Testis (tissue), 2 donors: ENCODE measurements at regions not wholly inside any gene's neighbourhood (a gene's known extent, or its start where the extent isn't known, plus 50 kb on each side); places are given as distances from the start of the nearest gene placed in this dataset.

Experiments
- CTCF ChIP-seq, 3 experiments: fragments of 450-650 bp in 2 of 3; fragments of 200-600 bp in 1 of 3; sonication (generic) in 1 of 3; IDR thresholded peaks; one replicate each; pipeline ENCODE4 v1.5.1; 2016 to 2019; ENCODE audit warnings: antibody characterized with exemption in 3 of 3, mild to moderate bottlenecking in 2 of 3, moderate library complexity in 1 of 3
- POLR2A ChIP-seq: fragments of 450-650 bp; IDR thresholded peaks from one replicate; pipeline ENCODE4 v1.6.1; 2017; ENCODE audit warnings: antibody characterized with exemption, mild to moderate bottlenecking, moderate library complexity

- TF ChIP-seq CTCF (IDR thresholded peaks at IDR 0.05) (no peak), POLR2A (no peak)
These were observed 66.3 kb upstream of the PPP2R5A start for GRCh38 chr1:212218911-212219310.
